ENCODE measurements at regions not wholly inside any gene's neighbourhood (a gene's known extent, or its start where the extent isn't known, plus 50 kb on each side); places are given as distances from the start of the nearest gene placed in this dataset.

GRCh38 chr10:118472415-118473304, 122.8 kb downstream of the PRLHR start:
- TF ChIP-seq POLR2AphosphoS5 (IDR thresholded peaks at IDR 0.05; ENCODE audit: low read depth, low read length) (no peak), POLR2A (IDR thresholded peaks at IDR 0.05; ENCODE audit: low read depth, low read length) (no peak), TAF1 (IDR thresholded peaks at IDR 0.05; ENCODE audit: borderline replicate concordance, low read depth, low read length) (no peak)
